ENCODE measurements at regions not wholly inside any gene's neighbourhood (a gene's known extent, or its start where the extent isn't known, plus 50 kb on each side); places are given as distances from the start of the nearest gene placed in this dataset.
A peak's percentile ranks its signal among the peaks of the same experiment; 100 is the strongest.
"Not testable (repeated sequence)": the region's sequence is repeated elsewhere in the genome, so short reads cannot be mapped to it uniquely, and the experiment has no call there.

- peak; percentile 60 for DNase-seq (ENCODE audit: low read depth)
These were observed 112.7 kb downstream of the GJA1 start for GRCh38 chr6:121548131-121548530.

GRCh38 chr6:121549736-121550135, 114.3 kb downstream of the GJA1 start:
- DNase-seq (ENCODE audit: low read depth): peak; percentile 71

GRCh38 chr6:121550491-121551010, 115.1 kb downstream of the GJA1 start:
- DNase-seq (ENCODE audit: low read depth): no peak

- no peak for DNase-seq (ENCODE audit: low read depth)
These were observed 119.8 kb downstream of the GJA1 start for GRCh38 chr6:121555201-121555600.

GRCh38 chr6:121556149-121556548, 120.7 kb downstream of the GJA1 start:
- DNase-seq (ENCODE audit: low read depth): not testable (repeated sequence)

DNA sequence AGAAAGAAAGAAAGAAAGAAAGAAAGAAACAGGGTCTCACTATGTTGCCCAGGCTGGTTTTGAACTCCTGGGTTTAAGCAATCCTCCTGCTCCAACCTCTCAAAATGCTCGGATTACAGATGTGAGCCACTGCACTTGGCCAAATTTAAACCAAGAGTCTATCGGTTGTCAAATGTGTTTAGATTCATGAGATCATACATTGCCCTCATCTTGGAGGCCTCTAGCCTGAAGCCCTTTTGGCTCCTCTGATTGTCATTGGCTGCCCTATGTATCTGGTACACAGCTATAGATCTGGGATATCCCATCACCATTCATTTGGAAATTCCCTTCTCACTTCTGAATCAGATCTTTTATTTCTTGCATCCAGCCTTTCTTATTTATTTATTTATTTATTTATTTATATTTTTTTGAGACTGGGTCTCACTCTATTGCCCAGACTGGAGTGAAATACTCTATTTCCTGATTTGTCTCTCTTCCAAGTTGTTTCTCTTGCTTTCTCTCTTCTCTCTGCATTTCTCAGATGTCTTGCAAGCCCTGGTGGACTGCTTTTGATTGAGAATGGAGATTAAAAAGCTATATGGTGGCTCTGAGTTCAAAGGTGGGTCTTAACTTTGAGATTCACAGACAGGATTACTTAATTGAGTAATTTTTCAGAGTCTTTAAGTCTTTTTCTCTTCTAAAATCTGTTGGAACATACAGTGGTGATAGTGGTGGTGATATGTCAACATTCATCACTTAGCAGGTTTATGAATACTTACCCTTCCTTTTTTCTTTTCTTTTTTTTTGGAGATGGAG, 121.9 kb downstream of the GJA1 start:
- no peak for DNase-seq (ENCODE audit: low read depth)

DNA sequence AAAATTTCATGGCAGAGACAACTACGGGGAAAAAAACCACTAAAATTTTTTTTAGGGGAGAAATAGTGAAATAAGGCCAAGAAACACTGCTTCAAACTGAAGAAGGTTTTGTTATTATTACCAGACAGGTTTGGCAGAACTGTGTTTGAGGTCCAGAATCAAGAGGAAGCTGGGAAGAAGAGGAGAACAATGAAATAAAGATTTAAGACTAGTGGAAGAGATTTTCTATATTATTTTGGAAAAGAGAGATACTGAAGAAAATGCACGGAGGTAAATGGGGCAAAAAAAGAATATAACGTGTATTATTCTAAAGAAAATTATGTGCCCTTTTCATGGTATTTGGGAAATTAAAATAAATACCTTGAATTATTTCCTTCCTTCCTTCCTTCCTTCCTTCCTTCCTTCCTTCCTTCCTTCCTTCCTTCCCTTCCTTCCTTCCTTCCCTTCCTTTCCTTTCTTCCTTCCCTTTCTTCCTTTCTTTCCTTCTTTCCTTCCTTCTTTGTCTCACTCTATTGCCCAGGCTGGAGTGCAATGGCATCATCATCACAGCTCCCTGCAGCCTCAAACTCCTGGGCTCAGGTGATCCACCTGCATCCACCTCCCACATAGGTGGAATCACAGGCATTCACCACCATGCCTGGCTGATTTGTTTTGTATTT, 124.3 kb downstream of the GJA1 start:
- DNase-seq (ENCODE audit: low read depth): no peak

DNA sequence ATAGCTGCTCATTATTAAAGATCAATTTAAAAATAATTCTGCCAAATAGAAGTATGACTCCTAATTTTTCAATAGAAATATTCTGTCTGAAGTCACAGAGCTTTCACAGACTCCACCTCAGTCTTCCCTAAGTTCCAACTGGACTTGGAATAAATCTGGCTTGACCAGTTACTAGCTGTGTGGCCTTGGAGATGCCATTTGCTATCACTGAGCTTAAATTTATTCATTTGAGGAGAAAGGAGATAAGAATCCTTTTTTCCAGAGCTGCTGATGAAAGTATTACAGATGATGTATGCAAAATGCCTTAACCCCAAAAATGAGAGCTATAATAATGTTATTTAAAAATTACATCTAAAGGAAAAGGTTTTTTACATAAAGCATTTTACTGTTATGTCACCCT, 125.0 kb downstream of the GJA1 start:
- DNase-seq (ENCODE audit: low read depth): no peak

- DNase-seq (ENCODE audit: low read depth): no peak
These were observed 127.8 kb downstream of the GJA1 start for GRCh38 chr6:121563286-121563685.

GRCh38 chr6:121564529-121564928, 129.1 kb downstream of the GJA1 start:
- not testable (repeated sequence) for DNase-seq (ENCODE audit: low read depth)

DNA sequence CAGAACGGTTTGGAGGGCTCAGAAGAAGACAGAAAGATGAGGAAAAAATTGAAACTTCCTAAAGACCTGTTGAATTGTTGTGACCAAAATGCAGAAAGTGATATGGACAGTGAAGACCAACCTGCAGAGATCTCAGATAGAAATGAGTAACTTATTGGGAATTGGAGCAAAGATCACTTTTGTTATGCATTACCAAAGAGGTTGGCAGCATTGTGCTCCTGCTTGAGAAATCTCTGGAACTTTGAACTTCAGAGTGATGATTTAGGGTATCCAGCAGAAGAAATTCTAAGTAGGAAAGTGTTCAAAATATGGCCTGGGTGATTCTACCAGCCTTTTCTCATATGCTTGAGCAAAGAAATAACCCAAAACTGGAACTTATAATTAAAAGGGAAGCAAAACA, 136.0 kb downstream of the GJA1 start:
- peak; percentile 10 for DNase-seq (ENCODE audit: low read depth)

DNA sequence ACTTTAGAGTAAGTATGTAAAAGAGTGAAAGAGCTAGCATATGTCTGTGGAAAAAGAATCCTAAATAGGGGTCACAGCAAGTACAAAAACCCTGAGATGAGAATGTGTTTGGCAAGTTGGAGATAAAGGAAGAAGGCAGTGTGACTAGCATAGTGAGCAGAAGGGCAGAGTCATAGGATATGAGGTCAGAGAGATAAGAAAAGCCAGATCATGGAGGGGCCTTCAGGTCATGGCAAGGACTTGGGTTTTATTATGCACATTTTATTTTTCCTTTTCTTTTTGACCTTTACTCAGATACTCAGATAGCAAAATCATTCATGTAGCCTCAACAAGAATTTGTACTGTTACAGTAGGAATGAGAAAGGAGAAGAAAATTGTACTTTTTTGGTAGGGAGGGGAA, 138.0 kb downstream of the GJA1 start:
- no peak for DNase-seq (ENCODE audit: low read depth)

- no peak for DNase-seq (ENCODE audit: low read depth)
These were observed 142.8 kb downstream of the GJA1 start for GRCh38 chr6:121578216-121578615.

- DNase-seq (ENCODE audit: low read depth): no peak
These were observed 144.0 kb downstream of the GJA1 start for GRCh38 chr6:121579478-121579877.

DNA sequence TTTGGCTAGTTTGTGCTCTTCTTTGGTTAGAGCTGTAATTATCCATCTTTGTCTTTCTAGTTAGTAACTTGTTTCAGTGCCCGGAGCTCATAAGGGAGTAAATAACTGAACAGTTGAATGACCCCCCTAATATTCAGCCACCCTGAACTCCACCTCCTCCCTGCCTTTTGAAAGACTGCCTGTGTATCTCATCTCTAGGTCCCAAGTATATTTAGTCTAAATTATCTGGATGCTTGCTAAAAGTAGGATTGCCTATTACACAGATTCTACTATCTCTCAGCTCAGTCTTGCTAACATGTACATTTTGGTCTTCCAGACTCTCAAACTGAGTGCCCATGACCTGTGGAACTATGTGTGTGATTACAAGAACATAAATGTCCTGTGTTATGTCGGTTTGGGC, 145.9 kb downstream of the GJA1 start:
- DNase-seq (ENCODE audit: low read depth): no peak

- no peak for DNase-seq (ENCODE audit: low read depth)
These were observed 146.8 kb downstream of the GJA1 start for GRCh38 chr6:121582262-121582661.

- peak; percentile 34 for DNase-seq (ENCODE audit: low read depth)
These were observed 149.3 kb downstream of the GJA1 start for GRCh38 chr6:121584586-121585369.

DNA sequence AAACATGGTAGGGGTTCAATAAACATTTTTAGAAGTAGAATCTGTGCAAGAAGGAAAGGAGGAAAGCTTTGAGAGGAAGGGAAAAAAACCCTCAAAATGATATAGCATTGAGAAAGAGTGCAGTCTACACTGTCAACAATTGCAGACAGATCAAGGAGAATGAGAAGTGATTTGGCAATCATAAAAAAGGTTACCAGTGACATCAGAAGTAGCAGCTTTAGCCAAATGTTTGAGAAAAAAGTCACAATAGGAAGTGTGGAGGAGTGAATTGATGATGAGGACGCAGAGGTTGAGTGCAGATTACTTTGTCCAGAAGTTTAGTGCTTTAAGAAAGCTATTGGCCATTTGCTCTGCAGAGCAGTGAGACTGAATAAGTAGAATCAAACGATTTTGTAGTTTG, 155.0 kb downstream of the GJA1 start:
- peak; percentile 21 for DNase-seq (ENCODE audit: low read depth)

- DNase-seq (ENCODE audit: low read depth): no peak
These were observed 155.5 kb downstream of the GJA1 start for GRCh38 chr6:121590916-121591315.

DNA sequence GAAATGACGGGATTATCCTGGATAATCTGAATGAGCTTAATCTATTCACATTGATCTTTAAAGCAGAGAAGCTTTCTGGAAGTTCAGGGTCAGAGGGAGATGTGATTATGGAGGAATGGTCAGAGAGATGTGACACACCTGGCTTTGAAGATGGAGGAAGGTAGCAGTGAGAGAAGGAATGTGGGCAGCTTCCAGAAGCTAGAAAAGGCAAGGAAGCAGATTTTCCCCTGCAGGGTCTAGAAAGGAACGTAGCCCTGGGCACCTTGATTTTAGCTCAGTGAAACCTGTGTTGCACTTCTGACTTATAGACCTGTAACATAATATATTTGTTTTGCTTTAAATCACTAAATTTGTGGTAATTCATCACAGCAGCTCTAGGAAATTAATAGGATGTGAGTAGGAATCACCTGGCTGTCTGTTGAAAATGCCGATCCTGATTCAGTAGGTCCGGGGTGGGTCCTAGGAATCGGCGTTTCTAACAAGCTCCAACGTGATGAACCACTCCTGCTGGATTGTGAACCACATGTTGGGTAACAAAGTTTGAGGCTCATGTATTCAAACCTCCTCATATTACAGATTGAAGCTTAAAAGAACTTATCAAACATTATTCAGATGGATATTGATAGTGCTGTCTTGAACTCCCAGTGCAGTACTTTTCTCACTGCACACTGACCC, 157.0 kb downstream of the GJA1 start:
- no peak for DNase-seq (ENCODE audit: low read depth)

DNA sequence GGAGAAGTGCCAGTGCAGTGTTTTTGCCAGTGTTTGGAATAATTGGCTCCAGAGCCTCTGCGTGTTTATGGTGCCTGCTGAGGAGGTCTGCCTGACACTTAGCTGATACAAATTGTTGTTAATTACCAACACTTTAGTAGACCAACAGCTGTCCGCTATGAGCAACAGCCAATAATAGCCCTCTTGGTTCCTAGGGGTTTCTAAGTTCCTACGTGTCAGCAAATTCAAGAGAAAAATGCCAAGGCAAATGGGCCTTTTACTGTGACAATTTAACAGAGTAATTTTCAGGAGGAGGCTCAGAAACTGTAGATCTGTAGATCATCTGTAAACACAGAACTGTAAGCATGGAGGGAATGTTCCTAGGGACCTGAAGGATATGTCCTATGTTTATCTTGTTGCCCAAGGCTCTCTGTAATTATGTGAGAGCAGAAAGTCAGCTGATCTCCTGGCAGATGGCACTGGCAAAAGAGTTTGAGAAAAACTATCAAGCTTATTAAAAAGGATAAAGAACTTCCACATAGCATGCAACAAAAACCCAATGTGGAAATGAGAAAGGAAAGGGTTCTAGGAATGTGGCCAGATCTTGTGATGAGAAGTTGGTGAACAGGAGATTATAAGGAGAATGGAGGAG, 157.7 kb downstream of the GJA1 start:
- DNase-seq (ENCODE audit: low read depth): peak; percentile 77

DNA sequence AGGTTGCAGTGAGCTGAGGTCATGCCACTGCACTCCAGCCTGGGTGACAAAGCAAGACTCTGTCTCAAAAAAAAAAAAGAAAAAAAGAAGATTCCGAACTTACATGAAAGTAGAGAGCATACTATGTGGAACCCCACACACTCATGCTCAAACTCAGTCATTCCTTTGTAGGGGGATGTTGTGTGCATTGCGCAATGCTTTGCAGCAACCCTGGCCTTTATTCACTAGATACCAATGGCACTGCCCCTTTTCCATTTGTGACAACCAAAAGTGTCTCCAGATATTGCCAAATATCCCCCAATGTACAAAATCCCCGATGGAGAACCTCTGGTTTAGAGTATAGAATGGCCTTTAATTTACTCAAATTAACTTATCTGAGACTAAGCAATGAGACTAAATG, 158.6 kb downstream of the GJA1 start:
- no peak for DNase-seq (ENCODE audit: low read depth)
